ENCODE measurements at regions not wholly inside any gene's neighbourhood (a gene's known extent, or its start where the extent isn't known, plus 50 kb on each side); places are given as distances from the start of the nearest gene placed in this dataset.

- TF ChIP-seq REST (IDR thresholded peaks at IDR 0.05; ENCODE audit: unreplicated experiment) (no peak), ETS1 (IDR thresholded peaks at IDR 0.05) (no peak), STAT1 (IDR thresholded peaks at IDR 0.05; ENCODE audit: unreplicated experiment) (no peak), ZNF331 (CRISPR knock-in tag; IDR thresholded peaks at IDR 0.05; ENCODE audit: low read depth) (no peak), ZNF114 (CRISPR knock-in tag; IDR thresholded peaks at IDR 0.05) (no peak), EZH2phosphoT487 (IDR thresholded peaks at IDR 0.05; ENCODE audit: unreplicated experiment) (no peak), POLR2AphosphoS5 (IDR thresholded peaks at IDR 0.05; ENCODE audit: low read depth) (no peak)
- TF ChIP-seq, protein P1, sequence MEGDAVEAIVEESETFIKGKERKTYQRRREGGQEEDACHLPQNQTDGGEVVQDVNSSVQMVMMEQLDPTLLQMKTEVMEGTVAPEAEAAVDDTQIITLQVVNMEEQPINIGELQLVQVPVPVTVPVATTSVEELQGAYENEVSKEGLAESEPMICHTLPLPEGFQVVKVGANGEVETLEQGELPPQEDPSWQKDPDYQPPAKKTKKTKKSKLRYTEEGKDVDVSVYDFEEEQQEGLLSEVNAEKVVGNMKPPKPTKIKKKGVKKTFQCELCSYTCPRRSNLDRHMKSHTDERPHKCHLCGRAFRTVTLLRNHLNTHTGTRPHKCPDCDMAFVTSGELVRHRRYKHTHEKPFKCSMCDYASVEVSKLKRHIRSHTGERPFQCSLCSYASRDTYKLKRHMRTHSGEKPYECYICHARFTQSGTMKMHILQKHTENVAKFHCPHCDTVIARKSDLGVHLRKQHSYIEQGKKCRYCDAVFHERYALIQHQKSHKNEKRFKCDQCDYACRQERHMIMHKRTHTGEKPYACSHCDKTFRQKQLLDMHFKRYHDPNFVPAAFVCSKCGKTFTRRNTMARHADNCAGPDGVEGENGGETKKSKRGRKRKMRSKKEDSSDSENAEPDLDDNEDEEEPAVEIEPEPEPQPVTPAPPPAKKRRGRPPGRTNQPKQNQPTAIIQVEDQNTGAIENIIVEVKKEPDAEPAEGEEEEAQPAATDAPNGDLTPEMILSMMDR (conservative IDR thresholded peaks at IDR 0.05; ENCODE audit: low read depth in 2 of 2): no peak
Observed at GRCh38 chr13:48904668-48905290, 70.9 kb upstream of the FNDC3A start (continued).

DNA sequence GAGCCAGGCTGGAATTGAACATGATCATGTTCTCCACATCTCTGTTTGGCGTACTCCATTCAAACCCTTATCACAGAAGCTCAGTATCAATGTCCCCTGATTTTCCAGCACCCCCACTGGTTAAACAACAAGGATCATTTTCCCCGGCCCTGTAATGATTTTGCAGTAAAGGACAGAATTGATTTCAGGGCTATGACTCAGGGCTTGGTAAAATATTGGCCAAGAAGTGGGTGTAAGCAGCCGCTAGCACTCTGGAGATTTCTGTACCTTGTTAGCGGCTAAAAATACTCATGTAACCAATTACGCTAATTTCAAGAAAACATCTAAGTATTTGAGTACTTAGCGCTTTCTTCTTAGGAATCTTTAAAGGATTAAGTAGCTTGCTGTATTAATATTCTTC lies 69.5 kb upstream of the FNDC3A start:
- Histone ChIP-seq H3K27ac (ENCODE audit: low read depth) (no peak overlapping the region), H3K79me2 (replicated peaks; ENCODE audit: insufficient read depth) (no peaks in the 10 kb centered on the region), H3K4me1 (ENCODE audit: insufficient read depth) (peaks cover 5% of the 10 kb centered on the region; the same call in 1 of the 2 replicates), H3K36me3 (ENCODE audit: insufficient read depth) (no peaks in the 10 kb centered on the region), H2AFZ (peak overlapping the region; percentile 48; the same call in 1 of the 2 replicates), H3F3A (replicated peaks; ENCODE audit: low read depth) (no peaks in the 10 kb centered on the region), H3K27me3 (ENCODE audit: insufficient read depth) (no peaks in the 10 kb centered on the region), H3K9me2 (ENCODE audit: insufficient read depth) (peaks cover 18% of the 10 kb centered on the region), H4K20me1 (replicated peaks; ENCODE audit: insufficient read depth) (no peaks in the 10 kb centered on the region), H3K4me2 (no peak overlapping the region), H3K4me3 (no peak overlapping the region)
- ATAC-seq: no peak
- TF ChIP-seq STAT1 (IDR thresholded peaks at IDR 0.05; ENCODE audit: unreplicated experiment): no peak
- Mint-ChIP-seq H3K36me3 (ENCODE audit: low read depth) (no peaks in the 10 kb centered on the region), H3K27ac (no peak overlapping the region), H3K4me3 (no peak overlapping the region), H3K4me1 (peaks cover 13% of the 10 kb centered on the region; the same call in 2 of the 3 replicates), H3K27me3 (ENCODE audit: insufficient read depth, low read depth, poor library complexity) (no peaks in the 10 kb centered on the region), H3K9me3 (no peaks in the 10 kb centered on the region)
- DNase-seq (ENCODE audit: low spot score): no peak
